Upper lobe of right lung (tissue), 1 donor: ENCODE measurements at regions not wholly inside any gene's neighbourhood (a gene's known extent, or its start where the extent isn't known, plus 50 kb on each side); places are given as distances from the start of the nearest gene placed in this dataset.

Experiments
- ATAC-seq: fragments of 200-7000 bp; cut with Tn5 transposase; one replicate; pipeline ENCODE4 v1.9.1; 2020; ENCODE audit warnings: mild to moderate bottlenecking, moderate library complexity
- DNase-seq: peaks from one replicate; pipeline ENCODE4 v3.0.0-alpha.2; 2020
- H3K27ac ChIP-seq: fragments of 200-600 bp; one replicate; pipeline ENCODE4 v1.8.0; 2022
- H3K27me3 ChIP-seq: fragments of 200-600 bp; one replicate; pipeline ENCODE4 v1.8.0; 2022; ENCODE audit warnings: mild to moderate bottlenecking
- H3K36me3 ChIP-seq: fragments of 200-600 bp; one replicate; pipeline ENCODE4 v1.8.0; 2022
- H3K4me1 ChIP-seq: fragments of 200-600 bp; one replicate; pipeline ENCODE4 v1.8.0; 2022
- H3K4me3 ChIP-seq: fragments of 200-600 bp; one replicate; pipeline ENCODE4 v1.8.0; 2022; ENCODE audit warnings: mild to moderate bottlenecking
- H3K9me3 ChIP-seq: fragments of 200-600 bp; one replicate; pipeline ENCODE4 v1.8.0; 2022
- CTCF ChIP-seq: fragments of 200-600 bp; IDR thresholded peaks from one replicate; pipeline ENCODE4 v1.8.0; 2022; ENCODE audit warnings: antibody characterized with exemption
- intact Hi-C: fragments of 100-400 bp; cut with DNase I; formaldehyde crosslinking; loops from one replicate; pipeline ENCODE4 v1.11.0; 2022
- donor health status: DM: no; HTN: yes; CAD: no; lungs with severe emphysema.

GRCh38 chr10:84088626-84089025, 50.7 kb upstream of the GHITM start:
- ATAC-seq, result no peak
- Histone ChIP-seq H3K9me3 (no peaks in the 10 kb centered on the region), H3K4me1 (no peaks in the 10 kb centered on the region), H3K27me3 (no peaks in the 10 kb centered on the region), H3K27ac (no peak overlapping the region), H3K4me3 (no peak overlapping the region), H3K36me3 (no peaks in the 10 kb centered on the region)
- DNase-seq, result no peak
- intact Hi-C loops, result no loop called here
- no peak for TF ChIP-seq CTCF

DNA sequence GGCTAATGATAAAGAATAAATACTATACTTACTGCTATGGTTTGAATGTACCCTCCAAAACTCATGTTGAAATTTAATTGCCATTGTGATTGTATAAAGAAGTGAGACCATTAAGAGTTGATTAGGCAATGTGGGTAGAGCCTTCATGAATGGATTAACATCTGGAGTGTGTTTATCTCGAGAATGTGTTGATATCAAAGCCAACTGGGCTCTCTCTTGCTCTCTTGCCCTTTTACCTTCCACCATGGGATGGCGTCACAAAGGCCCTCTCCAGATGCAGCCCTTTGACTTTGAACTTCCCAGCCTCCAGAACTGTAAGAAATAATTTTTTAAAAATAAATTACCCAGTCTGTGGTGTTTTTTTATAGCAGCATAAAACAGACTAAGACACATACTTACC, 50.1 kb upstream of the GHITM start:
- TF ChIP-seq CTCF, result no peak
- Histone ChIP-seq H3K4me1 (no peaks in the 10 kb centered on the region), H3K9me3 (no peaks in the 10 kb centered on the region), H3K27me3 (no peaks in the 10 kb centered on the region), H3K27ac (no peak overlapping the region), H3K36me3 (no peaks in the 10 kb centered on the region), H3K4me3 (no peak overlapping the region)
- DNase-seq (no peak), ATAC-seq (no peak)
- intact Hi-C loops, result no loop called here
